Vagina (tissue), 2 donors: ENCODE measurements at regions not wholly inside any gene's neighbourhood (a gene's known extent, or its start where the extent isn't known, plus 50 kb on each side); places are given as distances from the start of the nearest gene placed in this dataset.

ENCODE experiments used
- DNase-seq, 2 donors: peaks; one replicate each; pipeline ENCODE4 v3.0.0-alpha.2; 2017; ENCODE audit errors: extremely low spot score in 2 of 2
- H3K27ac ChIP-seq: fragments of 200-600 bp; sonication (generic); one replicate; pipeline ENCODE4 v1.5.1; 2019
- H3K27me3 ChIP-seq: fragments of 200-600 bp; sonication (generic); one replicate; pipeline ENCODE4 v1.5.1; 2019
- H3K36me3 ChIP-seq, 2 donors: fragments of 200-600 bp; sonication (generic); one replicate each; pipeline ENCODE4 v1.5.1; 2017 to 2019
- H3K4me1 ChIP-seq: fragments of 200-600 bp; sonication (generic); one replicate; pipeline ENCODE4 v1.5.1; 2019
- H3K4me3 ChIP-seq, 2 donors: fragments of 200-600 bp; sonication (generic); 1 replicate in 1 of 2; 2 replicates in 1 of 2; pipeline ENCODE4 v1.5.1; 2016 to 2019
- H3K9me3 ChIP-seq: fragments of 200-600 bp; sonication (generic); one replicate; pipeline ENCODE4 v1.5.1; 2019
- POLR2A ChIP-seq, 2 donors: fragments of 450-650 bp; IDR thresholded peaks; one replicate each; pipeline ENCODE4 v1.6.1; 2017; ENCODE audit warnings: antibody characterized with exemption in 2 of 2, mild to moderate bottlenecking in 2 of 2, moderate library complexity in 2 of 2
- POLR2AphosphoS5 ChIP-seq, 2 donors: sonication (generic); formaldehyde crosslinking; IDR thresholded peaks; one replicate each; pipeline ENCODE4 v1.9.0; 2017; ENCODE audit warnings: antibody characterized with exemption in 2 of 2, mild to moderate bottlenecking in 2 of 2, low read depth in 1 of 2; ENCODE audit not compliant: insufficient read depth in 1 of 2
- intact Hi-C: fragments of 100-400 bp; cut with DNase I; formaldehyde crosslinking; loops from one replicate; pipeline ENCODE4 v1.15.1; 2023
- TF ChIP-seq, protein P1 (sequence below), 3 experiments: fragments of 450-650 bp in 2 of 3; fragments of 200-600 bp in 1 of 3; sonication (generic) in 1 of 3; IDR thresholded peaks; one replicate each; pipeline ENCODE4 v1.5.1; 2017 to 2019; ENCODE audit warnings: antibody characterized with exemption in 3 of 3, mild to moderate bottlenecking in 2 of 3, moderate library complexity in 2 of 3

DNA sequence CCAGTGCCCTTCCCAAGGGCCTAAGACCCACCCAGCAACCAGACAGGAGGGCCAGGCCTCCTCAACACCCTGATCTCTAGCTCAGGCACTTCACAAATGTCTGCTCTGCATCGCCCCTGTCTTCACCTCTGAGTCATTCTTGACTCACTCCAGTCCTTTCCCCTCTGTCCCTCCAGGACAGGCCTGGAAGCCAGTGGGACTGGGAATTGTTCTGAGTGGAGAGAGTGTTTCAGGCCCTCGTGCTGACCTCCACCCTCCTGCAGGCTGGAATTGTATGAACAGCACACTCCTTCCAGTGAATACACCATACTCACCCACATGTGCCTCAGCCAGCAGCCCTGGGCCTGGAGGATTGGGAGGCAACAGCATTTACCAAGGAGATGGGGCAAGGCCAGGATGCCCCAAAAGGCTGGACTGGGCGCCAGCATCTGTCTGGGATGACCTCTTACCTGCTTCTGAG lies 304.2 kb downstream of the CYP26B1 start:
- intact Hi-C loops, result no loop called here
- Histone ChIP-seq H3K4me3 (no peak overlapping the region), H3K36me3 (no peaks in the 10 kb centered on the region), H3K27me3 (no peaks in the 10 kb centered on the region), H3K4me1 (no peaks in the 10 kb centered on the region), H3K9me3 (no peaks in the 10 kb centered on the region), H3K27ac (no peak overlapping the region)
- TF ChIP-seq POLR2AphosphoS5 (IDR thresholded peaks at IDR 0.05; ENCODE audit: insufficient read depth in 1 of 2, low read depth in 1 of 2) (no peak), POLR2A (IDR thresholded peaks at IDR 0.05) (no peak)
- TF ChIP-seq, protein P1, sequence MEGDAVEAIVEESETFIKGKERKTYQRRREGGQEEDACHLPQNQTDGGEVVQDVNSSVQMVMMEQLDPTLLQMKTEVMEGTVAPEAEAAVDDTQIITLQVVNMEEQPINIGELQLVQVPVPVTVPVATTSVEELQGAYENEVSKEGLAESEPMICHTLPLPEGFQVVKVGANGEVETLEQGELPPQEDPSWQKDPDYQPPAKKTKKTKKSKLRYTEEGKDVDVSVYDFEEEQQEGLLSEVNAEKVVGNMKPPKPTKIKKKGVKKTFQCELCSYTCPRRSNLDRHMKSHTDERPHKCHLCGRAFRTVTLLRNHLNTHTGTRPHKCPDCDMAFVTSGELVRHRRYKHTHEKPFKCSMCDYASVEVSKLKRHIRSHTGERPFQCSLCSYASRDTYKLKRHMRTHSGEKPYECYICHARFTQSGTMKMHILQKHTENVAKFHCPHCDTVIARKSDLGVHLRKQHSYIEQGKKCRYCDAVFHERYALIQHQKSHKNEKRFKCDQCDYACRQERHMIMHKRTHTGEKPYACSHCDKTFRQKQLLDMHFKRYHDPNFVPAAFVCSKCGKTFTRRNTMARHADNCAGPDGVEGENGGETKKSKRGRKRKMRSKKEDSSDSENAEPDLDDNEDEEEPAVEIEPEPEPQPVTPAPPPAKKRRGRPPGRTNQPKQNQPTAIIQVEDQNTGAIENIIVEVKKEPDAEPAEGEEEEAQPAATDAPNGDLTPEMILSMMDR (IDR thresholded peaks at IDR 0.05), result no peak
- DNase-seq, result peak; percentile 83 to 87

GRCh38 chr2:71842744-71843143 lies 304.9 kb downstream of the CYP26B1 start:
- H3K4me1 ChIP-seq, result no peaks in the 10 kb centered on the region
- no peak overlapping the region for H3K4me3 ChIP-seq
- no peak for TF ChIP-seq POLR2AphosphoS5 (IDR thresholded peaks at IDR 0.05; ENCODE audit: insufficient read depth in 1 of 2, low read depth in 1 of 2)
- no peak for TF ChIP-seq POLR2A (IDR thresholded peaks at IDR 0.05)
- TF ChIP-seq, protein P1 (IDR thresholded peaks at IDR 0.05), result no peak
- no peaks in the 10 kb centered on the region for H3K27me3 ChIP-seq
- H3K36me3 ChIP-seq, result no peaks in the 10 kb centered on the region
- H3K27ac ChIP-seq, result no peak overlapping the region
- DNase-seq, result peak in 1 of 2 donors; percentile 69
- H3K9me3 ChIP-seq, result no peaks in the 10 kb centered on the region
- intact Hi-C loops, result no loop called here

DNA sequence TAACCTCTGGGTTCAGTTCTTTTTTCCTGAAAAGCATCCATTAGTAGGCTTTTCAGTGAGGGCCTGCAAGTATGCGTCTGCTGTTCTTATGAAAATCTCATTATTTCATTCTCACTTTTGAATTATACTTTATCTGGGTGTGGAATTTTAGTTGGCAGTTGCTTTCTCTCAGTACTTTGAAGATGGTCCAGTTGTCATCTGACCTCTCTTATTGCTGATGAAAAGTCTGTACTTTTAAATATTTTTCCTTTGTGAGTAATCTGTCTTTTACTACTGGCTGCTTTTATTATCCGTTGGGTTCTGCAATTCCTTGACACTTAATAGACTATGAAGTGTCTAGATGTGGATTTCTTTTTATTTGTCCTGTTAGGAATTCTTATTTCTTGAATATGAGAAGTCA lies 307.8 kb downstream of the CYP26B1 start:
- no peaks in the 10 kb centered on the region for H3K36me3 ChIP-seq
- no peak overlapping the region for H3K4me3 ChIP-seq
- H3K27ac ChIP-seq, result no peak overlapping the region
- H3K4me1 ChIP-seq, result no peaks in the 10 kb centered on the region
- H3K9me3 ChIP-seq, result no peaks in the 10 kb centered on the region
- no peaks in the 10 kb centered on the region for H3K27me3 ChIP-seq
- intact Hi-C loops, result no loop called here
- TF ChIP-seq POLR2A (IDR thresholded peaks at IDR 0.05), result no peak
- no peak for TF ChIP-seq POLR2AphosphoS5 (IDR thresholded peaks at IDR 0.05; ENCODE audit: insufficient read depth in 1 of 2, low read depth in 1 of 2)
- TF ChIP-seq, protein P1 (IDR thresholded peaks at IDR 0.05), result no peak
- no peak for DNase-seq

GRCh38 chr2:71834796-71835195 lies 312.9 kb downstream of the CYP26B1 start:
- intact Hi-C loops, result no loop called here
- Histone ChIP-seq H3K9me3 (no peaks in the 10 kb centered on the region), H3K36me3 (no peaks in the 10 kb centered on the region), H3K27me3 (no peaks in the 10 kb centered on the region), H3K4me1 (peaks cover 13% of the 10 kb centered on the region), H3K4me3 (no peak overlapping the region), H3K27ac (no peak overlapping the region)
- peak in 1 of 2 donors; percentile 74 for DNase-seq
- TF ChIP-seq POLR2AphosphoS5 (IDR thresholded peaks at IDR 0.05; ENCODE audit: insufficient read depth in 1 of 2, low read depth in 1 of 2) (no peak), POLR2A (IDR thresholded peaks at IDR 0.05) (no peak)
- TF ChIP-seq, protein P1 (IDR thresholded peaks at IDR 0.05), result no peak

DNA sequence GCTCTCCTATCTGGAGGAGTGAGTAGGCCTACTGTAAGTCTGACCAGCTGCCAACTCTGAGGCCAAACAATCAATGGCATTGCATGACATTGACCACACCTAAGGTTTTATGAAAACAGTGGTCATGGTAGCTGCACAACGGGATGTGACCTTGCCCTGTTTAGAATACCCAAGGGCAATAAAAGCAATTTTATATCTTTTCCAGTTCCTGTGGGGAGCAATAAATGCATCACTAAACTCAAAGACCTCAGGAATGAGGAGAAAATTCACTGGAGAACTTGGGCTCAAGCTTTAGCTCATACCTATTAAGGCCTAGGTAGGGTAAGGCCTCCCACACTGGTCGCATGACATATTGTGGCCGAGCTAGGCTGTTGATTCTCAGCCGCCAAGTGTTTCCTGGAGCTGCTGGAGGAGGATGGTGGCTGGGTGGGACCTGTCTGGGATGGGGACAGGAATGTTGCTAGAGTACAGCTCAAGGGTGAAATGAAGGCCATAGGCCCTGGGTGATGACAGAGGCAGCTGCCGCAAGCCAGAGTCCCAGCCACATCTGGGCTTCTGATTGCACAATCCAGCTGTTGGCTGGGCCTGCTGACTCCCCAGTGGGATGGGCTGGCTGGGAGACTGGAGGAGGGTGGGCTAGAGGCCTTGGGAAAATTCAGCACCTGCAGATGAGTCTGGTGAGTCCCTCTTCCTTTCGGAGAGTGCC lies 313.7 kb downstream of the CYP26B1 start:
- H3K9me3 ChIP-seq, result no peaks in the 10 kb centered on the region
- H3K36me3 ChIP-seq, result no peaks in the 10 kb centered on the region
- no peaks in the 10 kb centered on the region for H3K27me3 ChIP-seq
- TF ChIP-seq POLR2AphosphoS5 (IDR thresholded peaks at IDR 0.05; ENCODE audit: insufficient read depth in 1 of 2, low read depth in 1 of 2) (peak in 1 of 2 donors; percentile 82), POLR2A (IDR thresholded peaks at IDR 0.05) (no peak)
- TF ChIP-seq, protein P1 (IDR thresholded peaks at IDR 0.05), result no peak
- DNase-seq, result peak; percentile 82 to 88
- H3K4me1 ChIP-seq, result peaks cover 13% of the 10 kb centered on the region
- intact Hi-C loops, result no loop called here
- no peak overlapping the region for H3K4me3 ChIP-seq
- H3K27ac ChIP-seq, result no peak overlapping the region
